Astrocyte (in vitro differentiated cells and primary cell): ENCODE measurements at regions not wholly inside any gene's neighbourhood (a gene's known extent, or its start where the extent isn't known, plus 50 kb on each side); places are given as distances from the start of the nearest gene placed in this dataset.

Source experiments
- DNase-seq: peaks from one replicate; pipeline ENCODE4 v3.0.0-alpha.2; 2010; ENCODE audit warnings: low read depth
- FAIRE-seq: peaks from 2 replicates; lab custom pipeline; 2011; peaks lifted over from hg19 to GRCh38; lab: Jason Lieb, UNC
- H2AFZ ChIP-seq: 2 replicates; pipeline ENCODE4 v1.6.0; 2012; ENCODE audit warnings: low read depth, low read length, inconsistent platforms
- H3K27ac ChIP-seq: 2 replicates; pipeline ENCODE4 v1.5.1; 2011; ENCODE audit warnings: low read depth, low read length, inconsistent platforms
- H3K27me3 ChIP-seq: 2 replicates; pipeline ENCODE4 v1.6.0; 2011; ENCODE audit warnings: low read length, inconsistent platforms; ENCODE audit not compliant: insufficient read depth
- H3K36me3 ChIP-seq: 2 replicates; pipeline ENCODE4 v1.5.1; 2011; ENCODE audit warnings: low read length, inconsistent platforms; ENCODE audit not compliant: insufficient read depth
- H3K4me1 ChIP-seq: 2 replicates; pipeline ENCODE4 v1.5.1; 2011; ENCODE audit warnings: low read length, inconsistent platforms; ENCODE audit not compliant: insufficient read depth
- H3K4me2 ChIP-seq: 2 replicates; pipeline ENCODE4 v1.6.0; 2012; ENCODE audit warnings: low read length, inconsistent platforms
- H3K4me3 ChIP-seq: 2 replicates; pipeline ENCODE4 v1.5.1; 2011; ENCODE audit warnings: low read depth, mild to moderate bottlenecking, low read length, inconsistent platforms; ENCODE audit not compliant: insufficient read depth
- H3K79me2 ChIP-seq: 2 replicates; pipeline ENCODE4 v1.6.0; 2012; ENCODE audit warnings: mild to moderate bottlenecking, low read length, inconsistent platforms; ENCODE audit not compliant: insufficient read depth
- H3K9ac ChIP-seq: 2 replicates; pipeline ENCODE4 v1.6.0; 2012; ENCODE audit warnings: mild to moderate bottlenecking, low read length, inconsistent platforms
- H3K9me3 ChIP-seq: 2 replicates; pipeline ENCODE4 v1.5.1; 2012; ENCODE audit warnings: low read depth, mild to moderate bottlenecking, low read length, inconsistent platforms; ENCODE audit not compliant: insufficient read depth
- H4K20me1 ChIP-seq: 2 replicates; pipeline ENCODE4 v1.6.0; 2012; ENCODE audit warnings: low read length, inconsistent platforms; ENCODE audit not compliant: insufficient read depth
- H3K27ac Mint-ChIP-seq: one replicate; pipeline ENCODE4 v1.8.0; 2021; ENCODE audit warnings: mild to moderate bottlenecking, mixed read lengths; ENCODE audit not compliant: unreplicated experiment
- H3K27me3 Mint-ChIP-seq: one replicate; pipeline ENCODE4 v1.8.0; 2021; ENCODE audit warnings: low read depth, mixed read lengths; ENCODE audit not compliant: unreplicated experiment
- H3K36me3 Mint-ChIP-seq: one replicate; pipeline ENCODE4 v1.8.0; 2021; ENCODE audit warnings: low read depth, mixed read lengths; ENCODE audit not compliant: unreplicated experiment
- H3K4me1 Mint-ChIP-seq: one replicate; pipeline ENCODE4 v1.8.0; 2021; ENCODE audit warnings: low read depth, mixed read lengths; ENCODE audit not compliant: unreplicated experiment
- H3K4me3 Mint-ChIP-seq: one replicate; pipeline ENCODE4 v1.8.0; 2021; ENCODE audit warnings: mild to moderate bottlenecking, moderate library complexity, mixed read lengths; ENCODE audit not compliant: unreplicated experiment
- H3K9me3 Mint-ChIP-seq: one replicate; pipeline ENCODE4 v1.8.0; 2021; ENCODE audit warnings: mild to moderate bottlenecking, mixed read lengths; ENCODE audit not compliant: unreplicated experiment
- CTCF ChIP-seq: IDR thresholded peaks from 2 replicates; pipeline ENCODE4 v1.5.1; 2011; ENCODE audit warnings: low read depth, mild to moderate bottlenecking, inconsistent platforms, low read length, moderate library complexity; ENCODE audit not compliant: insufficient read depth
- EZH2 ChIP-seq: IDR thresholded peaks from 2 replicates; pipeline ENCODE4 v1.6.1; 2012; ENCODE audit warnings: mild to moderate bottlenecking, low read length, inconsistent platforms; ENCODE audit not compliant: insufficient read depth

DNA sequence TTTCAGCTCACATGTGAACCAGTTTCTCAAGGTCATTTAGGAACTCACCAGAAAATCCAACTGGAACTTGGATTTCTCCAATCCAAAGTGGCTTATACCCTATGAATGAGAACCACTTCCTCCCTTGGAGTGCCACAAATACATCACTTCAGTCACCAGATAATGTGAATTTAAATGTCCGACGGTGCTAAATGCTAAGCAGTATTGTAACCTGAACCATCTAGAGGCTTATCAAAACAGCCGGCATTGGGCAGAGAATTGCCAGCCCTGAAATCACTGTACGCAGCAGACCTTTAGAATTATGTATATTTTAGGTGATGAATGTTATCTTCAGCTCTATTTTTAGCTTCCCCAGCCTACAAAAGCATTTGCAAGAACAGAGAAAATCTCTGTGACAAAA is 76.8 kb upstream of the COX20 start:
- Histone ChIP-seq H3K9ac (no peak overlapping the region), H3K4me3 (no peak overlapping the region), H3K36me3 (no peaks in the 10 kb centered on the region), H3K4me2 (no peak overlapping the region), H4K20me1 (no peaks in the 10 kb centered on the region), H3K79me2 (no peaks in the 10 kb centered on the region), H3K9me3 (no peaks in the 10 kb centered on the region), H3K27ac (no peak overlapping the region), H3K27me3 (no peaks in the 10 kb centered on the region), H3K4me1 (peaks cover 4% of the 10 kb centered on the region), H2AFZ (no peak overlapping the region)
- FAIRE-seq (no peak), DNase-seq (no peak)
- Mint-ChIP-seq H3K36me3 (no peaks in the 10 kb centered on the region), H3K4me3 (no peak overlapping the region), H3K27ac (no peak overlapping the region), H3K9me3 (no peaks in the 10 kb centered on the region), H3K27me3 (no peaks in the 10 kb centered on the region), H3K4me1 (peaks cover 3% of the 10 kb centered on the region)
- TF ChIP-seq EZH2 (no peak), CTCF (no peak)

DNA sequence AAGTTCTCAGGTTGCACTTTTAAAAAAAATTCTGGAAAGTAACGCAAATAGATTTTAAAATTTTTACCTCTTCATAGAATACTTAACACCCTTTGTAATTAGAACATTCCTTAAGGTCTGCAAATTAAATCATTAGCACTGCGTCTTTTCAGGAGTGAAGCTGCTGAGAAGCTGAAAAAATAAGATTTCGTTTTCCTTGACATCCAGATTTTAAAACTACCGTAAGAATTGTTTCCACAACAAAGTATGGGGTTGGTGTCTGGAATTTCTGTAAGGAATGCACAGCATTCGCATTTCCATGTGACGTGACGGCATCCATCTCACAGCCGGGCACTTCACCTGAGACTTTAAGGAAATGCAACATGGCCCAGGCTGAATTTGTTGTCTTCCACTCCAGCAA is 76.3 kb upstream of the COX20 start:
- FAIRE-seq (no peak), DNase-seq (no peak)
- H3K9me3 ChIP-seq = no peaks in the 10 kb centered on the region
- H3K4me1 ChIP-seq = peaks cover 4% of the 10 kb centered on the region
- TF ChIP-seq EZH2 (no peak), CTCF (no peak)
- no peaks in the 10 kb centered on the region for H3K27me3 ChIP-seq
- no peak overlapping the region for H3K9ac ChIP-seq
- H3K4me3 Mint-ChIP-seq = no peak overlapping the region
- H4K20me1 ChIP-seq = no peaks in the 10 kb centered on the region
- no peak overlapping the region for H3K4me2 ChIP-seq
- H3K36me3 ChIP-seq = no peaks in the 10 kb centered on the region
- H3K4me1 Mint-ChIP-seq = peaks cover 3% of the 10 kb centered on the region
- H2AFZ ChIP-seq = no peak overlapping the region
- H3K9me3 Mint-ChIP-seq = no peaks in the 10 kb centered on the region
- no peak overlapping the region for H3K27ac Mint-ChIP-seq
- H3K79me2 ChIP-seq = no peaks in the 10 kb centered on the region
- H3K4me3 ChIP-seq = no peak overlapping the region
- no peaks in the 10 kb centered on the region for H3K27me3 Mint-ChIP-seq
- no peaks in the 10 kb centered on the region for H3K36me3 Mint-ChIP-seq
- no peak overlapping the region for H3K27ac ChIP-seq

- H3K36me3 ChIP-seq = no peaks in the 10 kb centered on the region
- no peaks in the 10 kb centered on the region for H3K27me3 Mint-ChIP-seq
- H3K27ac Mint-ChIP-seq = no peak overlapping the region
- H3K36me3 Mint-ChIP-seq = no peaks in the 10 kb centered on the region
- no peaks in the 10 kb centered on the region for H3K9me3 ChIP-seq
- no peak for DNase-seq
- no peak overlapping the region for H3K4me3 Mint-ChIP-seq
- H3K27ac ChIP-seq = no peak overlapping the region
- H3K4me1 ChIP-seq = peaks cover 4% of the 10 kb centered on the region
- H3K9me3 Mint-ChIP-seq = no peaks in the 10 kb centered on the region
- H4K20me1 ChIP-seq = no peaks in the 10 kb centered on the region
- H3K4me3 ChIP-seq = no peak overlapping the region
- no peaks in the 10 kb centered on the region for H3K27me3 ChIP-seq
- no peak overlapping the region for H3K9ac ChIP-seq
- no peak for TF ChIP-seq EZH2
- no peak for TF ChIP-seq CTCF
- H3K4me1 Mint-ChIP-seq = peaks cover 3% of the 10 kb centered on the region
- FAIRE-seq = no peak
- H3K4me2 ChIP-seq = no peak overlapping the region
- H3K79me2 ChIP-seq = no peaks in the 10 kb centered on the region
- no peak overlapping the region for H2AFZ ChIP-seq
Measured at GRCh38 chr1:244760471-244760870, 75.0 kb upstream of the COX20 start.
